Fibroblast of upper back skin (primary cell): ENCODE measurements at regions not wholly inside any gene's neighbourhood (a gene's known extent, or its start where the extent isn't known, plus 50 kb on each side); places are given as distances from the start of the nearest gene placed in this dataset.
A peak's percentile ranks its signal among the peaks of the same experiment; 100 is the strongest.

Experiments
- DNase-seq: peaks from one replicate; pipeline ENCODE4 v3.0.0-alpha.2; 2013

- peak; percentile 92 for DNase-seq
Measured at GRCh38 chr4:137310593-137311490, 221.5 kb downstream of the PCDH18 start.

GRCh38 chr4:137310166-137310565, 222.1 kb downstream of the PCDH18 start:
- DNase-seq: peak; percentile 76

- DNase-seq: no peak
Measured at GRCh38 chr4:137309424-137309823, 222.9 kb downstream of the PCDH18 start.

- DNase-seq: peak; percentile 87
Measured at GRCh38 chr4:137307806-137308205, 224.5 kb downstream of the PCDH18 start.

GRCh38 chr4:137300776-137301175, 231.5 kb downstream of the PCDH18 start:
- peak; percentile 48 for DNase-seq

GRCh38 chr4:137299281-137299680, 233.0 kb downstream of the PCDH18 start:
- DNase-seq: no peak

GRCh38 chr4:137293281-137293680, 239.0 kb downstream of the PCDH18 start:
- DNase-seq: no peak

- peak; percentile 41 for DNase-seq
Measured at GRCh38 chr4:137283737-137284136, 248.6 kb downstream of the PCDH18 start.

- peak; percentile 38 for DNase-seq
Measured at GRCh38 chr4:137278431-137278830, 253.9 kb downstream of the PCDH18 start.

GRCh38 chr4:137274404-137274803, 257.9 kb downstream of the PCDH18 start:
- peak; percentile 59 for DNase-seq

GRCh38 chr4:137267024-137267423, 265.3 kb downstream of the PCDH18 start:
- peak; percentile 81 for DNase-seq

GRCh38 chr4:137266511-137266910, 265.8 kb downstream of the PCDH18 start:
- DNase-seq: peak; percentile 37

- DNase-seq: no peak
Measured at GRCh38 chr4:137263206-137263605, 269.1 kb downstream of the PCDH18 start.

GRCh38 chr4:137253949-137254348, 278.3 kb downstream of the PCDH18 start:
- peak; percentile 62 for DNase-seq

GRCh38 chr4:137249112-137249511, 283.2 kb downstream of the PCDH18 start:
- DNase-seq: no peak

GRCh38 chr4:137238456-137239162, 293.7 kb downstream of the PCDH18 start:
- DNase-seq: no peak

- DNase-seq: peak; percentile 38
Measured at GRCh38 chr4:137226900-137227299, 305.4 kb downstream of the PCDH18 start.

- DNase-seq: no peak
Measured at GRCh38 chr4:137226221-137226620, 306.1 kb downstream of the PCDH18 start.

GRCh38 chr4:137213372-137214173, 318.7 kb downstream of the PCDH18 start:
- DNase-seq: peak; percentile 75

GRCh38 chr4:137212601-137213000, 319.7 kb downstream of the PCDH18 start:
- no peak for DNase-seq

- no peak for DNase-seq
Measured at GRCh38 chr4:137209240-137209639, 323.1 kb downstream of the PCDH18 start.

- DNase-seq: no peak
Measured at GRCh38 chr4:137206781-137207180, 325.5 kb downstream of the PCDH18 start.

- DNase-seq: peak; percentile 76
Measured at GRCh38 chr4:137203601-137204000, 328.7 kb downstream of the PCDH18 start.
